Neural progenitor cell (in vitro differentiated cells): ENCODE measurements at regions not wholly inside any gene's neighbourhood (a gene's known extent, or its start where the extent isn't known, plus 50 kb on each side); places are given as distances from the start of the nearest gene placed in this dataset.
A peak's percentile ranks its signal among the peaks of the same experiment; 100 is the strongest.

ENCODE experiments used
- DNase-seq: peaks from one replicate; pipeline ENCODE4 v3.0.0-alpha.2; 2016; ENCODE audit warnings: low spot score
- H2AFZ ChIP-seq: fragments of 200-600 bp; sonication (generic); replicated peaks from 2 replicates; pipeline ENCODE4 v1.6.1; 2016; ENCODE audit warnings: antibody characterized with exemption
- H3F3A ChIP-seq: fragments of 200-600 bp; sonication (generic); 2 replicates; pipeline ENCODE4 v1.6.1; 2016; ENCODE audit warnings: antibody characterized with exemption, low read depth
- H3K27ac ChIP-seq: fragments of 200-600 bp; sonication (generic); 2 replicates; pipeline ENCODE4 v1.5.1; 2016; ENCODE audit warnings: mild to moderate bottlenecking
- H3K27me3 ChIP-seq: fragments of 200-600 bp; sonication (generic); 2 replicates; pipeline ENCODE4 v1.6.1; 2016; ENCODE audit warnings: mild to moderate bottlenecking, moderate library complexity
- H3K36me3 ChIP-seq: fragments of 200-600 bp; sonication (generic); 2 replicates; pipeline ENCODE4 v1.5.1; 2016
- H3K4me1 ChIP-seq: fragments of 200-600 bp; sonication (generic); 2 replicates; pipeline ENCODE4 v1.6.1; 2016; ENCODE audit warnings: mixed run types
- H3K4me2 ChIP-seq: fragments of 200-600 bp; sonication (generic); 2 replicates; pipeline ENCODE4 v1.6.1; 2016
- H3K4me3 ChIP-seq: fragments of 200-600 bp; sonication (generic); 2 replicates; pipeline ENCODE4 v1.5.1; 2016
- H3K79me2 ChIP-seq: fragments of 200-600 bp; sonication (generic); 2 replicates; pipeline ENCODE4 v1.6.1; 2016; ENCODE audit warnings: low read depth
- H3K9ac ChIP-seq: fragments of 200-600 bp; sonication (generic); 2 replicates; pipeline ENCODE4 v1.6.1; 2016
- H3K9me3 ChIP-seq: fragments of 200-600 bp; sonication (generic); 2 replicates; pipeline ENCODE4 v1.5.1; 2016; ENCODE audit warnings: low read depth
- H4K20me1 ChIP-seq: fragments of 200-600 bp; sonication (generic); 2 replicates; pipeline ENCODE4 v1.6.1; 2016; ENCODE audit warnings: low read depth
- H3K27ac Mint-ChIP-seq: 3 replicates; pipeline ENCODE4 v1.8.0; 2021; ENCODE audit warnings: mixed read lengths
- H3K27me3 Mint-ChIP-seq: 2 replicates; pipeline ENCODE4 v1.8.0; 2022; ENCODE audit warnings: low read depth, mild to moderate bottlenecking, inconsistent platforms, moderate library complexity, mixed read lengths; ENCODE audit not compliant: insufficient read depth
- H3K36me3 Mint-ChIP-seq: 3 replicates; pipeline ENCODE4 v1.8.0; 2021; ENCODE audit warnings: mixed read lengths
- H3K4me1 Mint-ChIP-seq: 3 replicates; pipeline ENCODE4 v1.8.0; 2021; ENCODE audit warnings: mixed read lengths
- H3K4me3 Mint-ChIP-seq: 3 replicates; pipeline ENCODE4 v1.8.0; 2021; ENCODE audit warnings: mild to moderate bottlenecking, moderate library complexity, mixed read lengths
- H3K9me3 Mint-ChIP-seq: 3 replicates; pipeline ENCODE4 v1.8.0; 2020; ENCODE audit warnings: mixed read lengths
- EZH2 ChIP-seq: fragments of 200-600 bp; sonication (generic); IDR thresholded peaks from 2 replicates; pipeline ENCODE4 v1.6.1; 2017; ENCODE audit warnings: antibody characterized with exemption, mild to moderate bottlenecking, moderate library complexity
- EZH2phosphoT487 ChIP-seq: fragments of 200-600 bp; sonication (generic); IDR thresholded peaks from 2 replicates; pipeline ENCODE4 v1.6.1; 2017; ENCODE audit warnings: antibody characterized with exemption
- TF ChIP-seq, protein P1 (sequence below): fragments of 200-600 bp; sonication (generic); IDR thresholded peaks from 2 replicates; pipeline ENCODE4 v1.5.1; 2017; ENCODE audit warnings: antibody characterized with exemption, mild to moderate bottlenecking

DNA sequence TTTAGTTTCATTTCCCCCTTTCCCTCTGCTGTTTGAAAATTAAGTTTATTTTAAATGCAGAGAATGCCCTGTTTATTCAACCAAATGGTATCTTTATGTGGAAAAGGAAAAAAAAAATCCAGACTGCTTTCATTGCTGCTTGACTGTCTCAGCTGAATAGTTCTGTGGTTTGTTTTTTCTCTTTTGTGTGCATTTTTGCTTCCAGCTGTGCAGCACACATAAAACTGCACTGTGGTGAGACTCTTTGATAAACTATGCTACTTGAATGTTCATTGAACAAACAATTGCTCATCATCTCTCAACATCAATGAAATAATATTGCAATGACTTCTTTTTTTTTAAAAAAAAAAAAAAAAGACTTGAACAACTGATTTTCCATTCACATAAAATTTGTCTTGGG lies 78.6 kb upstream of the GLI3 start:
- no peak for TF ChIP-seq EZH2
- TF ChIP-seq, protein P1, sequence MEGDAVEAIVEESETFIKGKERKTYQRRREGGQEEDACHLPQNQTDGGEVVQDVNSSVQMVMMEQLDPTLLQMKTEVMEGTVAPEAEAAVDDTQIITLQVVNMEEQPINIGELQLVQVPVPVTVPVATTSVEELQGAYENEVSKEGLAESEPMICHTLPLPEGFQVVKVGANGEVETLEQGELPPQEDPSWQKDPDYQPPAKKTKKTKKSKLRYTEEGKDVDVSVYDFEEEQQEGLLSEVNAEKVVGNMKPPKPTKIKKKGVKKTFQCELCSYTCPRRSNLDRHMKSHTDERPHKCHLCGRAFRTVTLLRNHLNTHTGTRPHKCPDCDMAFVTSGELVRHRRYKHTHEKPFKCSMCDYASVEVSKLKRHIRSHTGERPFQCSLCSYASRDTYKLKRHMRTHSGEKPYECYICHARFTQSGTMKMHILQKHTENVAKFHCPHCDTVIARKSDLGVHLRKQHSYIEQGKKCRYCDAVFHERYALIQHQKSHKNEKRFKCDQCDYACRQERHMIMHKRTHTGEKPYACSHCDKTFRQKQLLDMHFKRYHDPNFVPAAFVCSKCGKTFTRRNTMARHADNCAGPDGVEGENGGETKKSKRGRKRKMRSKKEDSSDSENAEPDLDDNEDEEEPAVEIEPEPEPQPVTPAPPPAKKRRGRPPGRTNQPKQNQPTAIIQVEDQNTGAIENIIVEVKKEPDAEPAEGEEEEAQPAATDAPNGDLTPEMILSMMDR: no peak
- TF ChIP-seq EZH2phosphoT487: no peak
- Histone ChIP-seq H3K9ac (no peak overlapping the region), H3K79me2 (no peaks in the 10 kb centered on the region), H3K36me3 (no peaks in the 10 kb centered on the region), H3K27ac (no peak overlapping the region), H3K4me2 (peak overlapping the region; percentile 18), H3K4me3 (no peak overlapping the region), H4K20me1 (no peaks in the 10 kb centered on the region), H3K9me3 (peaks cover 4% of the 10 kb centered on the region), H3F3A (no peaks in the 10 kb centered on the region), H2AFZ (peak overlapping the region; percentile 32), H3K4me1 (peaks cover 18% of the 10 kb centered on the region), H3K27me3 (no peaks in the 10 kb centered on the region)
- Mint-ChIP-seq H3K36me3 (no peaks in the 10 kb centered on the region), H3K4me1 (peaks cover 24% of the 10 kb centered on the region), H3K4me3 (peak overlapping the region; percentile 59), H3K27me3 (no peaks in the 10 kb centered on the region), H3K27ac (peak overlapping the region; percentile 23), H3K9me3 (peaks cover 14% of the 10 kb centered on the region)
- DNase-seq: no peak

DNA sequence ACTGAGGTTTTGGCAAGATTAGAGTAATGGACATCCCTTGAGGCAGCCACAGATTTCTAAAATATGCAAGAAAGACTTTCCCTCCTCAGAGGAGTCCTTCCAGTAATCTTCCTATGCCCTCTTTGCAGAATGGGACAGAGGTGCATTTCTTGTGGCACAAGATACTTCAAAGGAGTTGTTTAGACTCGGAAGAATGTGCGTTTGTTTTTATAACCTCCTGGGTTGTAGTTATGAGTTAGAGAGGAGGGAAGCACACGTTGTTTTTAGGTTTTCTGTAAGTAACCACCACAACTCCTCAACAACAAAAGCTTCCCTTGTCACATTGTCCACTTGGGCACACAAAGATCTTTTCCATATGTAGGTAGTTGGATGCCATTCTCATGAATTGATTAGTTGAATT lies 78.1 kb upstream of the GLI3 start:
- no peaks in the 10 kb centered on the region for H3K79me2 ChIP-seq
- no peaks in the 10 kb centered on the region for H4K20me1 ChIP-seq
- Mint-ChIP-seq H3K9me3 (peaks cover 14% of the 10 kb centered on the region), H3K4me3 (peak overlapping the region; percentile 59), H3K4me1 (peaks cover 24% of the 10 kb centered on the region), H3K27me3 (no peaks in the 10 kb centered on the region), H3K36me3 (no peaks in the 10 kb centered on the region), H3K27ac (peak overlapping the region; percentile 87)
- no peaks in the 10 kb centered on the region for H3F3A ChIP-seq
- no peak overlapping the region for H3K27ac ChIP-seq
- TF ChIP-seq EZH2 (no peak), EZH2phosphoT487 (no peak)
- TF ChIP-seq, protein P1: no peak
- no peaks in the 10 kb centered on the region for H3K36me3 ChIP-seq
- H3K4me3 ChIP-seq: no peak overlapping the region
- H3K4me2 ChIP-seq: peak overlapping the region; percentile 18
- H3K9ac ChIP-seq: no peak overlapping the region
- peaks cover 9% of the 10 kb centered on the region for H3K9me3 ChIP-seq
- H3K4me1 ChIP-seq: peaks cover 18% of the 10 kb centered on the region
- no peaks in the 10 kb centered on the region for H3K27me3 ChIP-seq
- H2AFZ ChIP-seq: peak overlapping the region; percentile 32
- DNase-seq: no peak

DNA sequence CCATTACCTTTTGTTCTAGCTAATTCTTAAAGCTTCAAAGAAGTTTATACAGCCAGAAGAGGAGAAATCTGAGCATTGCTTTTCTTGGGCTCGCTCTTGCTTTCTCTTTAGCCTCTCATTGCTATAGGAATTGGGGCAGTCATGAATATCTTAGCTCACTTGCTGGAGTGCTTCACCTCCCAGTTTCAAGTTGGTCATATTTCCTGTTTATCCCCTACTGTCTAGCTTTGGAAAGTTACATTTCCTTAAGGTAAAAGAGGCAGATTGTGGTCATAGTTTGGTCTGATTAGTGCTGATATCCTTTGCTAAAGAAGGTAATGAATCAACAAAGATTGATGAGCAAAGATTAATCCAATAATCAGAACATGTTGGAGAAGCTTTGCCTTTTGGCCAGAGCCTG lies 77.7 kb upstream of the GLI3 start:
- Histone ChIP-seq H3F3A (no peaks in the 10 kb centered on the region), H3K79me2 (no peaks in the 10 kb centered on the region), H2AFZ (peak overlapping the region; percentile 32), H4K20me1 (no peaks in the 10 kb centered on the region), H3K9ac (no peak overlapping the region), H3K4me2 (no peak overlapping the region), H3K36me3 (no peaks in the 10 kb centered on the region), H3K27ac (no peak overlapping the region), H3K27me3 (no peaks in the 10 kb centered on the region), H3K4me3 (no peak overlapping the region), H3K9me3 (peaks cover 9% of the 10 kb centered on the region), H3K4me1 (peaks cover 18% of the 10 kb centered on the region)
- Mint-ChIP-seq H3K4me3 (no peak overlapping the region), H3K9me3 (peaks cover 15% of the 10 kb centered on the region), H3K27ac (peak overlapping the region; percentile 87), H3K36me3 (no peaks in the 10 kb centered on the region), H3K27me3 (no peaks in the 10 kb centered on the region), H3K4me1 (peaks cover 24% of the 10 kb centered on the region)
- DNase-seq: no peak
- TF ChIP-seq EZH2: no peak
- TF ChIP-seq, protein P1: no peak
- no peak for TF ChIP-seq EZH2phosphoT487
